Esophagus squamous epithelium (tissue), 5 donors: ENCODE measurements at regions not wholly inside any gene's neighbourhood (a gene's known extent, or its start where the extent isn't known, plus 50 kb on each side); places are given as distances from the start of the nearest gene placed in this dataset.

Source experiments
- DNase-seq: peaks from one replicate; lab custom pipeline; 2025; lab: John Stamatoyannopoulos, UW
- H3K27ac ChIP-seq, 4 donors: fragments of 200-600 bp; sonication (generic); one replicate each; pipeline ENCODE4 v1.5.1; 2016 to 2019; ENCODE audit warnings: mild to moderate bottlenecking in 1 of 4
- H3K27me3 ChIP-seq, 4 donors: fragments of 200-600 bp; sonication (generic); 1 replicate in 3 of 4; 2 replicates in 1 of 4; pipeline versions ENCODE4 v1.5.1 to v1.6.0; 2017 to 2021; ENCODE audit warnings: antibody characterized with exemption in 1 of 4
- H3K36me3 ChIP-seq, 3 donors: fragments of 200-600 bp; sonication (generic); one replicate each; pipeline ENCODE4 v1.5.1; 2016 to 2019
- H3K4me1 ChIP-seq, 3 donors: fragments of 200-600 bp; sonication (generic); one replicate each; pipeline ENCODE4 v1.5.1; 2017 to 2019
- H3K4me3 ChIP-seq, 4 donors: fragments of 200-600 bp; sonication (generic); 1 replicate in 3 of 4; 2 replicates in 1 of 4; pipeline ENCODE4 v1.5.1; 2016 to 2019; ENCODE audit warnings: mild to moderate bottlenecking in 2 of 4, moderate library complexity in 1 of 4
- H3K9me3 ChIP-seq, 3 donors: fragments of 200-600 bp; sonication (generic); one replicate each; pipeline ENCODE4 v1.5.1; 2016 to 2019
- CTCF ChIP-seq, 6 experiments: fragments of 450-650 bp in 4 of 6; fragments of 200-600 bp in 2 of 6; sonication (generic) in 2 of 6; IDR thresholded peaks; one replicate each; pipeline ENCODE4 v1.5.1; 2016 to 2019; ENCODE audit warnings: antibody characterized with exemption in 6 of 6, mild to moderate bottlenecking in 4 of 6, moderate library complexity in 4 of 6
- POLR2A ChIP-seq, 4 donors: fragments of 450-650 bp; IDR thresholded peaks; one replicate each; pipeline ENCODE4 v1.6.1; 2017; ENCODE audit warnings: antibody characterized with exemption in 4 of 4, mild to moderate bottlenecking in 4 of 4, moderate library complexity in 3 of 4
- WGBS, 2 donors: methylation state at CpG; one replicate each; pipeline ENCODE4 v1.1.5; 2018; 5-methylcytosine and 5-hydroxymethylcytosine counted together
- intact Hi-C: fragments of 100-400 bp; cut with DNase I; formaldehyde crosslinking; loops from one replicate; pipeline ENCODE4 v1.15.0; 2022
- donor health status: DM: yes; HTN: yes; CAD: no.

GRCh38 chr17:70374496-70374895 lies 205.2 kb downstream of the KCNJ2 start:
- WGBS, 2 donors: 72 to 79% methylated on average over 7 of the region's 7 CpGs
- TF ChIP-seq CTCF (IDR thresholded peaks at IDR 0.05) (no peak), POLR2A (IDR thresholded peaks at IDR 0.05) (no peak)

GRCh38 chr17:70375406-70375805 lies 206.1 kb downstream of the KCNJ2 start:
- Histone ChIP-seq H3K4me1 (no peaks in the 10 kb centered on the region), H3K27me3 (no peaks in the 10 kb centered on the region), H3K4me3 (no peak overlapping the region), H3K9me3 (no peaks in the 10 kb centered on the region), H3K27ac (no peak overlapping the region), H3K36me3 (no peaks in the 10 kb centered on the region)
- TF ChIP-seq POLR2A (IDR thresholded peaks at IDR 0.05) (no peak), CTCF (IDR thresholded peaks at IDR 0.05) (no peak)
- WGBS, 2 donors: 89 to 100% methylated on average over 1 of the region's 1 CpG
- no peak for DNase-seq
- intact Hi-C loops: no loop called here

More at GRCh38 chr17:70374496-70374895, 205.2 kb downstream of the KCNJ2 start:
- Histone ChIP-seq H3K27me3 (no peaks in the 10 kb centered on the region), H3K9me3 (no peaks in the 10 kb centered on the region), H3K4me1 (no peaks in the 10 kb centered on the region), H3K27ac (no peak overlapping the region), H3K4me3 (no peak overlapping the region), H3K36me3 (no peaks in the 10 kb centered on the region)
- DNase-seq: no peak
- intact Hi-C loops: no loop called here

GRCh38 chr17:70375813-70376770 lies 206.8 kb downstream of the KCNJ2 start:
- H3K36me3 ChIP-seq: no peaks in the 10 kb centered on the region
- no peak overlapping the region for H3K27ac ChIP-seq
- intact Hi-C loops: no loop called here
- TF ChIP-seq CTCF (IDR thresholded peaks at IDR 0.05) (no peak), POLR2A (IDR thresholded peaks at IDR 0.05) (no peak)
- DNase-seq: no peak
- no peaks in the 10 kb centered on the region for H3K27me3 ChIP-seq
- no peaks in the 10 kb centered on the region for H3K4me1 ChIP-seq
- H3K9me3 ChIP-seq: no peaks in the 10 kb centered on the region
- no peak overlapping the region for H3K4me3 ChIP-seq
- 87 to 89% methylated on average over 4 of the region's 4 CpGs for WGBS, 2 donors

GRCh38 chr17:70377654-70378053 lies 208.3 kb downstream of the KCNJ2 start:
- 67 to 76% methylated on average over 4 of the region's 4 CpGs for WGBS, 2 donors
- Histone ChIP-seq H3K36me3 (no peaks in the 10 kb centered on the region), H3K4me1 (no peaks in the 10 kb centered on the region), H3K9me3 (no peaks in the 10 kb centered on the region), H3K27ac (no peak overlapping the region), H3K27me3 (no peaks in the 10 kb centered on the region), H3K4me3 (no peak overlapping the region)
- intact Hi-C loops: no loop called here
- TF ChIP-seq POLR2A (IDR thresholded peaks at IDR 0.05) (no peak), CTCF (IDR thresholded peaks at IDR 0.05) (no peak)
- DNase-seq: no peak

- Histone ChIP-seq H3K27me3 (no peaks in the 10 kb centered on the region), H3K27ac (no peak overlapping the region), H3K9me3 (no peaks in the 10 kb centered on the region), H3K4me3 (no peak overlapping the region), H3K4me1 (no peaks in the 10 kb centered on the region), H3K36me3 (no peaks in the 10 kb centered on the region)
- intact Hi-C loops: no loop called here
- DNase-seq: no peak
- TF ChIP-seq CTCF (IDR thresholded peaks at IDR 0.05): no peak
- no peak for TF ChIP-seq POLR2A (IDR thresholded peaks at IDR 0.05)
Measured at GRCh38 chr17:70378076-70378475, 208.7 kb downstream of the KCNJ2 start.
